ENCODE measurements at regions not wholly inside any gene's neighbourhood (a gene's known extent, or its start where the extent isn't known, plus 50 kb on each side); places are given as distances from the start of the nearest gene placed in this dataset.

- no peak for TF ChIP-seq SIN3A (IDR thresholded peaks at IDR 0.05; ENCODE audit: borderline replicate concordance, insufficient read depth, low read length)
- no peak for TF ChIP-seq POLR2AphosphoS5 (IDR thresholded peaks at IDR 0.05; ENCODE audit: low read depth, low read length)
- TF ChIP-seq FOXP2 (optimal IDR thresholded peaks at IDR 0.05; ENCODE audit: borderline replicate concordance, extremely low read depth, extremely low read length, insufficient read depth) = no peak
- no peak for TF ChIP-seq TAF1 (IDR thresholded peaks at IDR 0.05; ENCODE audit: borderline replicate concordance, insufficient read depth, low read length)
- TF ChIP-seq, protein P1, sequence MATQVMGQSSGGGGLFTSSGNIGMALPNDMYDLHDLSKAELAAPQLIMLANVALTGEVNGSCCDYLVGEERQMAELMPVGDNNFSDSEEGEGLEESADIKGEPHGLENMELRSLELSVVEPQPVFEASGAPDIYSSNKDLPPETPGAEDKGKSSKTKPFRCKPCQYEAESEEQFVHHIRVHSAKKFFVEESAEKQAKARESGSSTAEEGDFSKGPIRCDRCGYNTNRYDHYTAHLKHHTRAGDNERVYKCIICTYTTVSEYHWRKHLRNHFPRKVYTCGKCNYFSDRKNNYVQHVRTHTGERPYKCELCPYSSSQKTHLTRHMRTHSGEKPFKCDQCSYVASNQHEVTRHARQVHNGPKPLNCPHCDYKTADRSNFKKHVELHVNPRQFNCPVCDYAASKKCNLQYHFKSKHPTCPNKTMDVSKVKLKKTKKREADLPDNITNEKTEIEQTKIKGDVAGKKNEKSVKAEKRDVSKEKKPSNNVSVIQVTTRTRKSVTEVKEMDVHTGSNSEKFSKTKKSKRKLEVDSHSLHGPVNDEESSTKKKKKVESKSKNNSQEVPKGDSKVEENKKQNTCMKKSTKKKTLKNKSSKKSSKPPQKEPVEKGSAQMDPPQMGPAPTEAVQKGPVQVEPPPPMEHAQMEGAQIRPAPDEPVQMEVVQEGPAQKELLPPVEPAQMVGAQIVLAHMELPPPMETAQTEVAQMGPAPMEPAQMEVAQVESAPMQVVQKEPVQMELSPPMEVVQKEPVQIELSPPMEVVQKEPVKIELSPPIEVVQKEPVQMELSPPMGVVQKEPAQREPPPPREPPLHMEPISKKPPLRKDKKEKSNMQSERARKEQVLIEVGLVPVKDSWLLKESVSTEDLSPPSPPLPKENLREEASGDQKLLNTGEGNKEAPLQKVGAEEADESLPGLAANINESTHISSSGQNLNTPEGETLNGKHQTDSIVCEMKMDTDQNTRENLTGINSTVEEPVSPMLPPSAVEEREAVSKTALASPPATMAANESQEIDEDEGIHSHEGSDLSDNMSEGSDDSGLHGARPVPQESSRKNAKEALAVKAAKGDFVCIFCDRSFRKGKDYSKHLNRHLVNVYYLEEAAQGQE (IDR thresholded peaks at IDR 0.05; ENCODE audit: insufficient read depth in 1 of 2, low read depth in 2 of 2, low read length in 2 of 2) = no peak
Measured at GRCh38 chr15:46696281-46696680, 1021.0 kb upstream of the SEMA6D start.
